Transverse colon (tissue), 4 donors: ENCODE measurements at regions not wholly inside any gene's neighbourhood (a gene's known extent, or its start where the extent isn't known, plus 50 kb on each side); places are given as distances from the start of the nearest gene placed in this dataset.

Experiments
- CTCF ChIP-seq, 5 experiments: fragments of 200-600 bp in 3 of 5; fragments of 450-650 bp in 2 of 5; sonication (generic) in 3 of 5; IDR thresholded peaks; 1 replicate in 2 of 5; 2 replicates in 3 of 5; pipeline ENCODE4 v1.5.1; 2016 to 2017; ENCODE audit warnings: antibody characterized with exemption in 5 of 5, inconsistent platforms in 3 of 5, mild to moderate bottlenecking in 2 of 5, moderate library complexity in 1 of 5
- POLR2A ChIP-seq: fragments of 450-650 bp; IDR thresholded peaks from one replicate; pipeline ENCODE4 v1.6.1; 2016; ENCODE audit warnings: antibody characterized with exemption, mild to moderate bottlenecking, moderate library complexity
- POLR2AphosphoS5 ChIP-seq, 3 donors: sonication (generic); formaldehyde crosslinking; IDR thresholded peaks; one replicate each; pipeline ENCODE4 v1.6.1; 2016; ENCODE audit warnings: antibody characterized with exemption in 3 of 3

DNA sequence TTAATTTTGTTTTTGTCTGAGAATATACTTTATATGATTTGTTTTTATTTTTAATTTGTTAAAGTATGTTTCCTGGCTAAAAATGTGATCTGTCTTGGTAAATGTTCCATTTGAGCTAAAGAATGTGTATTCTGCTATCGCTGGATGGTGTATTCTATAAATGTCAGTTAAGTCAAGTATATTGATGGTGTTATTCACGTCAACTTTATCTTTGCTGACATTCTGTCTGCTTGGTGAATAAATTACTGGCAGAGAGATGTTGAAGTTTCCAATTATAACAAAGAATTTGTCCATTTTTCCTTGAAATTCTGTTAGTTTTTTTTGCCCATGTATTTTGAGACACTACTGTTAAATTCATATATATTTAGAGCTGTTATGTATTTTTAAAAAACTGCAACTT lies 1131.8 kb upstream of the GJE1 start:
- TF ChIP-seq CTCF (IDR thresholded peaks at IDR 0.05) = no peak
- TF ChIP-seq POLR2A = no peak
- no peak for TF ChIP-seq POLR2AphosphoS5 (IDR thresholded peaks at IDR 0.05)
